GM18909 (cell line): ENCODE measurements at regions not wholly inside any gene's neighbourhood (a gene's known extent, or its start where the extent isn't known, plus 50 kb on each side); places are given as distances from the start of the nearest gene placed in this dataset.

ENCODE experiments used
- ATAC-seq: cut with Tn5 transposase; IDR thresholded peaks from one replicate; pipeline ENCODE4 v1.9.1; 2021; ENCODE audit warnings: mild to moderate bottlenecking; ENCODE audit not compliant: unreplicated experiment, poor library complexity

GRCh38 chr16:86322283-86322682 is 188.0 kb upstream of the FOXF1 start:
- ATAC-seq, result no peak

DNA sequence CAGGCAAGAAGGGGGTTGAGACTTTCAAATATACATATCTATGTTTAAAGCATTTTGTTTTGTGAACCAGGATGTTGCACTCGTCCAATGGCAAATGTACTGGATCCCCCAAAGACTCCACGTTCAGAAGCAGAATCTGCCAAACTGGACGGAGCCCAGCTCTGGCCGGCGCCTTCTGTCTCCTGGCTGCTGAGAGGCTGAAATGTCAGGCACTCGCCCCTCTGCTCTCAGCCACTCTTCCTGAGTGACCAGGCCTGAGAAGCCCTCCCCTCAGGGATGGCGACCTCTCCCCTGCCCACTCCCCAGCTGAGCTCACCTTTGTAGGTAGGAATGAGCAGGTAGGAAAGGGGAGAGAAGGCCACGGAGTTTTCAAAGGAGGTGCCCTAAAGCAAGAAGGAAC is 187.5 kb upstream of the FOXF1 start:
- ATAC-seq, result no peak

- no peak for ATAC-seq
Observed at GRCh38 chr16:86324320-86324719, 186.0 kb upstream of the FOXF1 start.

DNA sequence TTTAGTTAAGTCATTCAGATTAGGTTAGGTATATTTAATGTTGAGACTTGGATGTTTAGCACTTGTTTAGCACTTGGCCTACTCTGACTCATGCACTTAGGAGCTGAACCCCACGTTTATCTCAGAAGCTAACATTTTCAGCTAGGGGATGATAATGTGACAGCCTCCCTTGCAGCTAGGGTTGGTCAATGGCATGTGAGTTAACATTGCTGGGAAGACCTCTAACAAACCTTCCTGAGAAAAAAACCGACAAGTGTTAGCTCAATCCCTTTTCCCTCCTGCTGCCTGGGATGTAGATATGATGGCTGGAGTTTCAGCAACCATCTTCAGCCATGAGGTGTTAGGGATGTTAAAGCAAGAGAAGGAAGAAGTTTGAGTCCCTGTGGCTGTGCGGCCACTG is 185.0 kb upstream of the FOXF1 start:
- ATAC-seq, result no peak

DNA sequence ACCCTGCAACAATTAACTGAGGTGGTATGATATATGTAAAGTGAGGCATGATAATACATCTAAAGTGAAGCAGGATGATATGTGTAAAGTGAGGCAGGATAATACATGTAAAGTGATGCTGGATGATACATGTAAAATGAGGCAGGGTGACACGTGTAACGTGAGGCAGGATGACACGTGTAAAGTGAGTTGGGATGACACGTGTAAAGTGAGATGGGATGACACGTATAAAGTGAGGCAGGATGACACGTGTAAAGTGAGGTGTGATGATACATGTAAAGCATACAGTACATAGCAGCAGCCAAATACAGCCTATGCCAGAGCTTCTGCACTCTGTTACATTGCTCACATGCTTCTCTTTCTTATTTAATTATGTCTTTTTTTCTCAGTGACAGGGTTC is 184.4 kb upstream of the FOXF1 start:
- no peak for ATAC-seq

- ATAC-seq, result no peak
Observed at GRCh38 chr16:86327321-86327720, 183.0 kb upstream of the FOXF1 start.

GRCh38 chr16:86330906-86331305 is 179.4 kb upstream of the FOXF1 start:
- no peak for ATAC-seq

- ATAC-seq, result no peak
Observed at GRCh38 chr16:86334079-86334635, 176.2 kb upstream of the FOXF1 start.

DNA sequence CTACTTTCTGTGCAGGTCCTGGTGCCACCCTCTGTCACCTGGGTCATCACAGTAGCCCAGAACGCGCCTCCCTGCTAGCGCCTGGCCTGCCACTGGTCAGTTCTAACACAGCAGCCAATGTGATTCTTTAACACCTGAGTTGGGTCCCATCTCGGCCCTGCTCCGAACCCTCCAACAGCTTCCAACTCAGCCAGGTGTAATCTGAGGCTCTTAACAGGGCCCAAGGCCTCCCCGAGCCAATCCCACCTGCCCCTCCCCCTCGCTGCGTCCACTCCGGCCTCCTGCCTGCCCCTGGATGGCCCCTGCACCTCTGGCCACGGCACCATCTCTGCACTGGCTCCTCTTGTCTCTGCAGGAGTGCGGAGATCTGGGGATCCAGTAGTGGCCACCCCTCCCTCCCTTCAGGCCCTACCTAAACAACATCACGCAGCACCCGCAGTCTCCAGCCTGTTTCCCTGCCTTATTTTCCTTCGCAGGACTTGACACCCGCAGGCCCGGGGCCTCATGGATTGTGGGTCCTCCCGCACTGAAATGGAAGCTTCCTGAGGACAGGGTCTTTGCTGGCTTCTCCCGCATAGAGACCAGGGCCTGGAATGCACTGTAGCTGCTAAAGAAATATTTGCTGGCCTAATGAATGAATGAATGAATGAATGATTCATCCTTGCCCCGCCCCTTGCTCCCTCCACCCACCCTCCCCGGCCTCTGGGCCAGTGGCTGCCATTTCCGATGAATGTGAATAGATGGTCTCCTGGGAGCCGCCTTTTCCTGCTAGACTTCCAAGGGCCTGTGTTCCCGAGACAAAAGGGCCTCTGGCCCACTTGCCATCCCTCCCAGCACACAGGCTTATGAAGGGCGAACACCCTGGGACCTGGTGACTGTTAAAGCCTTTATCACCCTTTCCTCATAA is 174.8 kb upstream of the FOXF1 start:
- ATAC-seq, result no peak

- no peak for ATAC-seq
Observed at GRCh38 chr16:86337138-86337537, 173.2 kb upstream of the FOXF1 start.

- ATAC-seq, result no peak
Observed at GRCh38 chr16:86337581-86338402, 172.5 kb upstream of the FOXF1 start.

- ATAC-seq, result no peak
Observed at GRCh38 chr16:86338403-86339115, 171.8 kb upstream of the FOXF1 start.

DNA sequence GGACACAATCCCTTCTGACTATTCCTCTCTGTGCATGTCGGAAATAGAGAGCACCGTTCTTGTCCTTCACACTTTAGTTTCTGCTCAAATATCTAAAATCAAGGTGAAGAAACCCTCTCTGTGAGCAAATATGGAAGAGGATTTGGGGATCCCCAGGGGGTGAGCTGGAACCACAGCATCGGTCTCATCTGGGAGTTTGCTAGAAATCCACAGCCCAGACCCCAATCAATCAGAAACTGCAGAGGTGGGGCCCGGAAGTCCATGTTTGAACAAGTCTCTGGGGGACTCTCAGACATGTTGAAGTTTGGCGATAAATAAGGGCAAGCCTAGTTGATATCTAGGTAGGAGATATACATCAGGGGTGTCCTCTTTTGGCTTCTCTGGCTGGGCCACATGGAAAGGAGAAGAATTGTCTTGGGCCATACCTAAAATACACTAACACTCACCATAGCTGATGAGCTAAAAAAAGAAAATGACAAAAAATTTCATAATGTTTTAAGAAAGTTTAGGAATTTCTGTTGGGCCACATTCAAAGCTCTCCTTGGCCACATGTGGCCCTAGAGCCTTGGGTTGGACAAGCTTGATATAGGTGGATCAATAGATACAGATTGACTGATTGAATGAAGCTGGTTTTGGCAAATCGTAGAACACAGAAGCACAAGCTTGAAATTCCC is 168.0 kb upstream of the FOXF1 start:
- no peak for ATAC-seq

DNA sequence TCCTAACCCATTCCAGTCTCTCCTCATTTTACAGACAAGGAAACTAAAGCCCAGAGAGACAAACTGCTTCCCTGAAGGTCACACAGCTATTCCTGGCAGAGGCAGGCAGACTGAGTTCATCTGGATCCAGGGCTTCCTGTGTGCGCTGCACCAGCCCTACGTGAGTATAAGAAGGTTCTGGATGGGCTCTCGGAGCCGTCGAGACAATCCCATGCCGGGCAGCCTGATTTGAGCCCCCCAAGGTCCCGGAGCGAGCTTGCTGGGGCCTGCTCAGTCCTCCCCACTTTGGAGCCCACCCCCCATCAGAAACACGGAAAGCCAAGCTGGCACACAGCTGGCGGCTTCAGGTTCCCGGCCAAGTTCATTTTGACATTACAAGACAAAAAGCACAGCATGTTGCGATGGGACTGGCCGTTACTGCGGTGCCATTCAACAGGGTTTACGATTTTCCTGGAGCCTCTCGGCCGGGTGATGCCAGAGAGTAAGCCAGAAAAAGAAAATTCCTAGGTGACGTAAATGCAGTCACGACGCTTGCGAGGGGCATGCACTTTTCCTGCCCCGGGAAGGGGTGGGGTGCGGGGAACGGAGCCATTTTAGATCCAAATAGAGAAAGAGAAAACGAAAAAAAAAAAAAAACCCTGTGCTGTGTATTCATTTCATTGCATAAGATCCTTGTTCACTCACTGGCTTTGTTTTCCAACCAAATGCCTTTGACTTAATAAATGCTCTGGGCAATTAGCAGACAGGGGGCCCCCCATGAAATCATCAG is 167.1 kb upstream of the FOXF1 start:
- no peak for ATAC-seq

DNA sequence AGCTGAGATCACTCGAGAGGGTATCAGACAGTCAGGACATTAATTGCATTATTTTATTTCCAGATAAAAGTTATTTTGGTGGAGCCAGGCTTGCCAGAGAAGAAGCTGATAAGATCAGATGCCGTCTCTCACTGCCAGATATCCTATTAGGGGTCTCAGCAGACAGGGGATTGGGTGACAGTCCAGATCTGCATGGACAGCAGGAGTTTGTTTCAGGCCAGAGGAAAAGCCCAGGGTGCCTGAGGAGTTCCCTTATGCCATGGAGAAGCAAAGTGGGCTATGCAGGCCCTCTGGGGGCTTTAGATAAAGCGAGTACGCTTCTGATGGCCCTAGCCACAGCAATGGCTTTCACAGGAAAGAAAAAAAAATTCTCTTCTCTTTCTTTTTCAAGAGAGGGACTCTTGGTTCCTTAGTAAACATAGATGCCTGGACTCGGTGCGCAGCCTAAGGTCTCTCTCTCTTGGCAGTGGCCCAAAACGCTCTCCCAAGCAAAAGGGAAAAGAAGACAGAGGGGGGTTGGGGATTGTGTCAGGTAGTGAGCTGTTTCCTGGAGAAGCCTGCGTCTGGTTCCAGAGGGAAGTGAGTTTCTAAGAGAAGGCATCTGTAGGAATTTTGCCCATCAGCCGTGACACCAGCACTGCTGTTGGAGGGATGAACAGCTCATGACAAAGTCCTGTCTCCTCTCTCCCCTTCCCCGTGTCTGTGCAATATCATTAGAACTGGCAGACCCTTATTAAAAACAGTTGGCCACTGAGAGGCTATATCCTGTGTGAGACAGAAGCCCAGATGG is 166.3 kb upstream of the FOXF1 start:
- no peak for ATAC-seq

DNA sequence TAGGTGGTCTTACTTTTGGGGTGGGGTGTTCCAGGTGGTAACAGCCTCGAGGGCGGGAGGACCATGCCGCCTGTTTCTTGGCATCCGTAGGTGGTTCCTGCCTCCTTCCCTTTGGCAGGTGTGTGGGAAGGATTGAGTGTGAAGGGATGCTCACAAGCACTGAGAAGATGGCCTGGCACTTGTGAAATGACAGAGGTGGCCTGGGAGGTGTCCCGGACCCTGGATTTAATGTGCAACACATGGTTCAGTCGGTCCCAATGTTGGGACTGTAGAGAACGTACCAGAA is 165.8 kb upstream of the FOXF1 start:
- ATAC-seq, result no peak

DNA sequence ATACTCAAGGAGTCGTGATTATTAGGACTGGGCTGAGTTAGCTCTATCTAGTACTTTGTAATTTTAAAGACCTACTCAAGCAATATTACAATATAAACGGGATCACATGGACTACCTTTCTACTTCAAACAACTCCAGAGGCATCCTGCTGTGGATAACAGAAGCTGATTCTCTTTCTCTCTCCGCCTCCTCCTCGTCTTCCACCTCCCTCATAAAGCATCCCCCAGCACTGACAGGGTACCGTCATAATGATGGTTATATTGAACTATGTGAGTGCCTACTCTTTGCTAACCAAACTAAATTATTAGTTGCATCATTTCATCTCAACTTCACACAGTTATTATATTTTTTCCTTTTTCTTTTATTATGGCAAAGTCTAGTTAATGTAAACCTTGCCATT is 165.4 kb upstream of the FOXF1 start:
- ATAC-seq, result no peak

DNA sequence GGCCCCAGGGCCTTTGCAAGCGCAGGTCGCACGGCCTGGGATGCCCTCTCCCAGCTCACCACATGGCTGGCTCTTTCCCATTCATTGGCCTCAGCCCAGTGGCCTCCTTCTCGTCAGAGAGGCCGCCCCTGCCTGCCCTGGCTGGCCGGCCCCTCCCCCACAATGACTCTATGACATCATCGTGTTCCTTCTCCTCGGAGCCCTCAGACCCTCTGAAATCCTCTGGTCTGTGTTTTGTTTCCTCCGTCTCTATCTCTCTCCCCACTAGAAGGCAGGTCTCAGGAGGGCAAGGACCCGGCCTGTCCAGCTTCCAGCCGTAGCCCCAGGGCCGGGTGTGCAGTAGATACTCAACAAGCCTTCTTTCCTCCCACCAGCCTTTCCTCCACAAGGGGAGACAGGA is 164.8 kb upstream of the FOXF1 start:
- ATAC-seq, result no peak

- no peak for ATAC-seq
Observed at GRCh38 chr16:86346034-86346433, 164.3 kb upstream of the FOXF1 start.
